ENCODE measurements at regions not wholly inside any gene's neighbourhood (a gene's known extent, or its start where the extent isn't known, plus 50 kb on each side); places are given as distances from the start of the nearest gene placed in this dataset.

- TF ChIP-seq POLR2A (IDR thresholded peaks at IDR 0.05; ENCODE audit: low read depth, low read length) (no peak), TAF1 (IDR thresholded peaks at IDR 0.05; ENCODE audit: borderline replicate concordance, low read depth, low read length) (no peak)
Measured at GRCh38 chr16:7150230-7150629, 182.4 kb upstream of the RBFOX1 start.

Data from GM12892 (cell line).